Mammary epithelial cell (primary cell): ENCODE measurements at regions not wholly inside any gene's neighbourhood (a gene's known extent, or its start where the extent isn't known, plus 50 kb on each side); places are given as distances from the start of the nearest gene placed in this dataset.

ENCODE experiments used
- EZH2 ChIP-seq: IDR thresholded peaks from 2 replicates; pipeline ENCODE4 v1.6.1; 2012; ENCODE audit warnings: low read length, inconsistent platforms, borderline replicate concordance
- TF ChIP-seq, protein P1 (sequence below), 2 donors: IDR thresholded peaks in 1 of 2; conservative IDR thresholded peaks in 1 of 2; 2 replicates each; pipeline ENCODE4 v1.5.1; 2011 to 2012; ENCODE audit warnings: inconsistent platforms in 2 of 2, low read length in 2 of 2, mild to moderate bottlenecking in 2 of 2, control low read depth in 1 of 2, low read depth in 1 of 2; ENCODE audit not compliant: insufficient read depth in 1 of 2; ENCODE audit errors: extremely low read depth in 1 of 2

DNA sequence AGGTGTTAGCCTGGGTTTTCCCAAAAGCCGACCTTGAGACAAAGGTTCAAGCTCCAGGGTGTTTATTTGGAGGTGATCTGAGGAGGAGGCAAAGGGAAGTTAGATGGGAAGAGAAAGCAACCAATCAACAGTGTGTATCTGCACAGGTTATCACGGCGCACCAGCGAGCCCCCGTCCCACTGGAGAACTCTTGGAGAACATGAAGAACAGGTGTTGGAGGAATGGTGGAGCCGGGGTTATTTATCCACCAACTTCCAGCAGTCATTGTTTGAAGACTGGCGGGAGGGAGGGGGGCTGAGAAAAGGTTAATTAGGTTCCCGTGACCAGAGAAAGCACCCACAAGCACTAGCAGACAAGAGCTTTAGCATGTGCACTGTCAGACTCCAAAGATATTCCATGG, 282.5 kb upstream of the FOXK1 start:
- TF ChIP-seq, protein P1, sequence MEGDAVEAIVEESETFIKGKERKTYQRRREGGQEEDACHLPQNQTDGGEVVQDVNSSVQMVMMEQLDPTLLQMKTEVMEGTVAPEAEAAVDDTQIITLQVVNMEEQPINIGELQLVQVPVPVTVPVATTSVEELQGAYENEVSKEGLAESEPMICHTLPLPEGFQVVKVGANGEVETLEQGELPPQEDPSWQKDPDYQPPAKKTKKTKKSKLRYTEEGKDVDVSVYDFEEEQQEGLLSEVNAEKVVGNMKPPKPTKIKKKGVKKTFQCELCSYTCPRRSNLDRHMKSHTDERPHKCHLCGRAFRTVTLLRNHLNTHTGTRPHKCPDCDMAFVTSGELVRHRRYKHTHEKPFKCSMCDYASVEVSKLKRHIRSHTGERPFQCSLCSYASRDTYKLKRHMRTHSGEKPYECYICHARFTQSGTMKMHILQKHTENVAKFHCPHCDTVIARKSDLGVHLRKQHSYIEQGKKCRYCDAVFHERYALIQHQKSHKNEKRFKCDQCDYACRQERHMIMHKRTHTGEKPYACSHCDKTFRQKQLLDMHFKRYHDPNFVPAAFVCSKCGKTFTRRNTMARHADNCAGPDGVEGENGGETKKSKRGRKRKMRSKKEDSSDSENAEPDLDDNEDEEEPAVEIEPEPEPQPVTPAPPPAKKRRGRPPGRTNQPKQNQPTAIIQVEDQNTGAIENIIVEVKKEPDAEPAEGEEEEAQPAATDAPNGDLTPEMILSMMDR (conservative IDR thresholded peaks at IDR 0.05 in 1 of 2, IDR thresholded peaks at IDR 0.05 in 1 of 2; ENCODE audit: extremely low read depth in 1 of 2, insufficient read depth in 1 of 2, low read depth in 1 of 2, low read length in 2 of 2), result no peak
- TF ChIP-seq EZH2, result no peak
